Erythroblast (primary cell): ENCODE measurements at regions not wholly inside any gene's neighbourhood (a gene's known extent, or its start where the extent isn't known, plus 50 kb on each side); places are given as distances from the start of the nearest gene placed in this dataset.
"Not testable (repeated sequence)": the region's sequence is repeated elsewhere in the genome, so short reads cannot be mapped to it uniquely, and the experiment has no call there.

Experiments
- DNase-seq, 2 experiments: peaks; one replicate each; lab custom pipeline; 2025; lab: John Stamatoyannopoulos, UW
- GATA1 ChIP-seq: IDR thresholded peaks from 2 replicates; pipeline ENCODE4 v1.6.1; 2011; ENCODE audit warnings: low read depth, mild to moderate bottlenecking, control low read depth, low read length, moderate library complexity
- POLR2A ChIP-seq: IDR thresholded peaks from 2 replicates; pipeline ENCODE4 v1.6.1; 2011; ENCODE audit warnings: mild to moderate bottlenecking, low read length

- TF ChIP-seq POLR2A, result no peak
- TF ChIP-seq GATA1, result no peak
- DNase-seq, result no peak
Observed at GRCh38 chr15:25090073-25090733, 135.4 kb downstream of the SNRPN start.

DNA sequence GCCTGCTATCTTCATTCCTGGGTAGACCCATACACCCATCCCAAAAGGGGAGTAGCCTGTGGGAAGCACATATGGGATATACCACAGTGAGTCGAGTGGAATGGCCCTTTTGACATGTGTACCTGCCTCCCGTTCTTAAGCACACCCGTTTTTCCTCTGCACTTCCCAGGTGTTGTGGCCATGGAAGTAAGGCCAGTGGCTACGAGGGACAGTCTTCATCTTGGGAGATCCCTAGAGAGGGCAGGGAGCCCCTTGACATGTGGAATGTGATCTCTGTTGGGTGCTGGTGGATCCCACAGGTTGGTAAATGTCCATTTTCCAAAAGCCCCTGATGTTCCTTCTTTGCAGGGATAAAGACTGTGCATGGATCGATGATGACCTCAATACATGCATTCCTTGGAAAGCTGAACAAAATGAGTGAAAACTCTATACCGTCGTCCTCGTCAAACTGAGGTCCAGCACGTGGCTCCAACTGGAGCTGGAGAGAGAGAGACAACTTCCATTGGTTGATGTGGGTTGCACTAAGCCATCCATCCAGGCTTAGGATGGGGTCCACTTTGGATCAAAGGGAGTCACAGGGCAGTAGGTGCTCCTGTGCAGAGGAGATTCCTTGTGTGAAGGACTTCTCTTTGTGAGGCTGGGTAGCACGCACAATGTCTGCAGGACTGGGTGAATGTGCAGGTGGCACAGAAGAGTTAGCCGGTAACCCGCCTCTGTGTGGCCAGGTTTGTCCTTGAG is 136.8 kb downstream of the SNRPN start:
- no peak for DNase-seq
- no peak for TF ChIP-seq POLR2A
- TF ChIP-seq GATA1, result no peak

DNA sequence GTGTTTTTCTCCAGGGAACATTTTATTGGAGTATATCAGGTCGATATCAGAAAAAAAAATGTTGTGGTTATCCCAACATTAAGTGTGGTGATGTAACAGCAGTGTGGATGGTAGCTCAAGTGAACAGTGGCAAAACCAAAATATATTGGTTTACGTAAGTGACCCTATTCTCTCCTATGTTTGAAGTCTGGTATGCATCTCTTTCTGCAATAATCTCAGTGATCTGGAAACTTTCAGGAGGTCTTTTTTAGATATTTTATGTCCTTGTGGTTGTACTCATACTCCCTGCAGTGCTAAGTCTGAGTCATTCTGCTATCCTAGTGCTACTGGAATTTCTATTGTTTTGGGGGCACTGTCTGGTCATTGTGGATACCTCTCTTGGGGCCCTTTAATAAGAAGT is 137.9 kb downstream of the SNRPN start:
- no peak for DNase-seq
- TF ChIP-seq GATA1 (no peak), POLR2A (no peak)

DNA sequence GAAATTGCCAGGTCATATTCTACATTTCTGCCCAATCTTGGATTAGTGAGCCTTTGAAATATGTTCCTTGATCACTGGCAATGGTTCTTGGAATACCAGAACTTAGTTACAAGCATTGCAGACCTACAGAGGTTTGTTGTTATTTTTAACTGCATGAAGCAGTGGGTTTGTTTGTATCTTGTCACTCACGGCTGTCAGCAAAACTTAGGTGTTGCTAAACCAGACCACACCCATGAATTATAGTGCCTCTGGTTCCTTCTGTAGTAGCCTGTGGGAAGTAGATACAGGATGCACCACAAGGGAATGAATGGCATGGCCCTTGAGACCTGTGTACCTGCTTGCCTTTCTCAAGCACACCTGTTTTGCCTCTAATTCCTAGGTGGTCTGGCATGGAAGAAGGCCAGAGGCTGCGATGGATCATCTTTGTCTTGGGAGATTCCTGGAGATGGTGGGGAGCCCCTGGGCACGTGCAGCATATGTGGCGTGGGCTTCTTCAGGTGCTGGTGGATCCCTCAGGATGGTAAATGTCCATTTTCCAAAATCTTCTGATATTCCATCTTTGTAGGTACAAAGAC is 138.8 kb downstream of the SNRPN start:
- TF ChIP-seq POLR2A (no peak), GATA1 (no peak)
- DNase-seq, result no peak

- no peak for DNase-seq
- TF ChIP-seq POLR2A (no peak), GATA1 (no peak)
Observed at GRCh38 chr15:25094066-25094465, 139.3 kb downstream of the SNRPN start.

DNA sequence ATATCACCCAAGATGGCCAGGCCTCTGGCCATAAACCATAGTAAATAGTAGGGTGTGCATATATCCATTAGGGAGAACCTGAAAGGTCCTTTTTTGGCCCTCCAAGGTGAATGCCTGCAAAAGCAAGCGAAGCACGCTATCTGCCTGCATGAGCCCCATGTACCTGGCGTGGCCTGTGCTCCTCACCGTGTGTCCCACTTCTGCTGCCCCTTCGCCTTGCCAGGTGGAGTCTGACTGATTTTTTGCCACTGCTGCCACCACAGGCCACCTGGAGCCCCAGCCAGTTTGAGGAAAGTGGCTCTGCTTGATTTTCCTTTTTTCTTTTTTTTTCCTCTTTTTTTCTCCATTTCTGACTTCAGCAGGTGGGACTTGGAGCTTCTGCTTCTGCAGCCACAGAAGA is 139.7 kb downstream of the SNRPN start:
- DNase-seq, result no peak
- TF ChIP-seq GATA1 (no peak), POLR2A (no peak)

GRCh38 chr15:25095179-25095578 is 140.4 kb downstream of the SNRPN start:
- no peak for DNase-seq
- TF ChIP-seq POLR2A (no peak), GATA1 (no peak)

- not testable (repeated sequence) for DNase-seq
Observed at GRCh38 chr15:25099966-25100365, 145.2 kb downstream of the SNRPN start.

DNA sequence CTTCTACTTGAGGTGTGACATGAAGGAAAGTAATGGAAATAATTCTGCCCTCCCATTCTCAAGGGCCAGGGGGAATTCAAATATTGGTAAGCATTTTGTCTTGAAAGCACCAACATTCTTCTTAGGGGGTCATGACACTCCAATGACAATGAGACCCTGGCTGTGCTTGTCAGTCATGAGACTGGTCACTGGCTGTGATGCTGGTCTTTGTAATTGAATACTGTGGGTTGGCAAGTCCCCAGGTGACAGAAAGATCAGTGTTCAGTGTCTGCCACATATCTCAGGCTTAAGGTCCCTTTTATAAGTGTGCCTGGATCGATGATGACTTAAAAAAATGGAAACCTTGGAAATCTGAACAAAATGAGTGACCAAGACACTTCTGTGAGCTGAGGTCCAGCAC is 151.4 kb downstream of the SNRPN start:
- TF ChIP-seq POLR2A, result no peak
- DNase-seq, result no peak

- TF ChIP-seq GATA1 (no peak), POLR2A (no peak)
- no peak for DNase-seq
Observed at GRCh38 chr15:25133804-25134203, 179.0 kb downstream of the SNRPN start.

DNA sequence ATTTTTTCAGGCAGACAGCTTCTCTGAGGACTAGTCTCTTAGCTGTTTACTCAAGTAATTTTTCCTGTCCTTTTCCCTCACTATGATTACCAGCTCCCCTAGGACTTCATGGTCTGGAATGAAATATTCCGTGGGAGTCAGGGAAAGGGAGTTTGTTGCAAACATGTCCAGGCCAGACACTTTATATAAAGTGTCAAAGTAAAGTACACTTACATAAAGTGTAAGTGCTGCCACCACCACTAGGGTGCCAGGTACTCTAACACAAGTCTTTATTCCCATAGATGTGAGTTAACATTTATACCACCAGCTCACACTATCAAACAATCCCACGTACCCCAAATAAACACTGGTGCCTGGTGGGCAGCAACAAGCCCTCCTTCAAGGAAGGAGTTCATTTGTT is 179.8 kb downstream of the SNRPN start:
- no peak for DNase-seq
- TF ChIP-seq GATA1, result no peak

DNA sequence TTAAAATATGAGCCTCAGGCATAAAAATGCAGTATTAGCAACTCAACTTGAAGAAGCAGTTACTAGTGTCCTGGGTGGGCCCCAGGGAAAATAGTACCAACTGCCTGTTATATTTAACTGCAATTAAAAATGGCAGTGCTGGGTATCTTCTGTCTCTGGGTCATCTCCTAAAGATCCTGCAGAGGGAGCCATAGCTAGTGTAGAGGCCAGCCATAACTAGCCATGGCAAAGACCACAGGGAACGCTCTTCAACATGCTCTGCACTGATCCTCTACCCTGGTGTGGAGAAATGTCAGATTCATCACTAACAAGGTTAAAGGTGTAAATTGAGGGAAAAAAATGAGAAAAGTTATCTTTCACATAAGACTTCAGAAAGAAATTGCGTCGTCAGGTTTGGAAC is 181.3 kb downstream of the SNRPN start:
- peak in 1 of 2 experiments; percentile 2 for DNase-seq

DNA sequence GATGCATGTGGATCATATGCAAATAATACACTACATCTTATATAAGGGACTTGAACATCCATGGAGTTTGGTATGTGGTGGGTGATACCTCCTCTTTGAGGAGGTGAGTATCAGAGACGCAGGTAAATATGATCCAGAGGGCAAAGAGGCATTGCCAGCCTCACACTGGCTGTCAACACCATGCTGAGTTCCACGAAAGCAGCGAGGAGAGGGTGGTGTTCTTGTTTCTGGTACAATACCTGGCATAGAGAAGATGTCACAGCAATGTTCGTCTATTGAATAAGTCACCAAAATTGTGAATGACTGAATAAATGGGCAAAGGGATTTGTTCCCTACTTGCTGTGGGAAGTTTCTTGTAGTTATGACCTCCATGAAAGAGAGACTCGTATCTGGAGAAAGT is 182.2 kb downstream of the SNRPN start:
- DNase-seq, result no peak
- TF ChIP-seq GATA1 (no peak), POLR2A (no peak)

More for the DNA sequence above, 181.3 kb downstream of the SNRPN start:
- TF ChIP-seq POLR2A, result no peak
- no peak for TF ChIP-seq GATA1

GRCh38 chr15:25169318-25169717 is 214.5 kb downstream of the SNRPN start:
- DNase-seq, result no peak
- TF ChIP-seq GATA1 (no peak), POLR2A (no peak)
